Gastroesophageal sphincter (tissue), 4 donors: ENCODE measurements at regions not wholly inside any gene's neighbourhood (a gene's known extent, or its start where the extent isn't known, plus 50 kb on each side); places are given as distances from the start of the nearest gene placed in this dataset.

Experiments used
- ATAC-seq: fragments of 150-250 bp; one replicate; pipeline ENCODE4 v1.9.1; 2016; ENCODE audit warnings: mild to moderate bottlenecking, moderate library complexity
- H3K27ac ChIP-seq, 4 donors: fragments of 200-600 bp; sonication (generic) in 3 of 4; 1 replicate in 3 of 4; 2 replicates in 1 of 4; pipeline ENCODE4 v1.5.1; 2016 to 2019
- H3K27me3 ChIP-seq: fragments of 200-600 bp; sonication (generic); one replicate; pipeline ENCODE4 v1.5.1; 2019
- H3K36me3 ChIP-seq, 2 donors: fragments of 200-600 bp; sonication (generic); one replicate each; pipeline ENCODE4 v1.5.1; 2019; ENCODE audit warnings: control low read depth in 1 of 2
- H3K4me1 ChIP-seq, 3 donors: fragments of 200-600 bp; sonication (generic); 1 replicate in 2 of 3; 2 replicates in 1 of 3; pipeline ENCODE4 v1.5.1; 2016 to 2019; ENCODE audit warnings: control low read depth in 2 of 3
- H3K4me3 ChIP-seq, 2 donors: fragments of 200-600 bp; sonication (generic); one replicate each; pipeline ENCODE4 v1.5.1; 2019; ENCODE audit warnings: mild to moderate bottlenecking in 1 of 2, moderate library complexity in 1 of 2
- H3K9me3 ChIP-seq, 3 donors: fragments of 200-600 bp; sonication (generic); one replicate each; pipeline ENCODE4 v1.5.1; 2017 to 2019; ENCODE audit warnings: control low read depth in 2 of 3
- EP300 ChIP-seq: sonication (generic); formaldehyde crosslinking; IDR thresholded peaks from one replicate; pipeline ENCODE4 v1.6.1; 2017; ENCODE audit warnings: antibody characterized with exemption, mild to moderate bottlenecking
- POLR2A ChIP-seq, 2 donors: fragments of 450-650 bp; IDR thresholded peaks; one replicate each; pipeline ENCODE4 v1.6.1; 2017; ENCODE audit warnings: antibody characterized with exemption in 2 of 2, mild to moderate bottlenecking in 2 of 2, moderate library complexity in 1 of 2
- POLR2AphosphoS5 ChIP-seq: sonication (generic); formaldehyde crosslinking; IDR thresholded peaks from one replicate; pipeline ENCODE4 v1.6.1; 2017; ENCODE audit warnings: antibody characterized with exemption
- WGBS, 2 donors: methylation state at CpG; one replicate each; pipeline ENCODE4 v1.1.5; 2018; ENCODE audit warnings: low coverage in 1 of 2; 5-methylcytosine and 5-hydroxymethylcytosine counted together
- TF ChIP-seq, protein P1 (sequence below), 4 experiments: fragments of 200-600 bp in 2 of 4; fragments of 450-650 bp in 2 of 4; sonication (generic) in 1 of 4; IDR thresholded peaks; one replicate each; pipeline ENCODE4 v1.5.1; 2017 to 2019; ENCODE audit warnings: antibody characterized with exemption in 4 of 4, mild to moderate bottlenecking in 2 of 4, moderate library complexity in 2 of 4

DNA sequence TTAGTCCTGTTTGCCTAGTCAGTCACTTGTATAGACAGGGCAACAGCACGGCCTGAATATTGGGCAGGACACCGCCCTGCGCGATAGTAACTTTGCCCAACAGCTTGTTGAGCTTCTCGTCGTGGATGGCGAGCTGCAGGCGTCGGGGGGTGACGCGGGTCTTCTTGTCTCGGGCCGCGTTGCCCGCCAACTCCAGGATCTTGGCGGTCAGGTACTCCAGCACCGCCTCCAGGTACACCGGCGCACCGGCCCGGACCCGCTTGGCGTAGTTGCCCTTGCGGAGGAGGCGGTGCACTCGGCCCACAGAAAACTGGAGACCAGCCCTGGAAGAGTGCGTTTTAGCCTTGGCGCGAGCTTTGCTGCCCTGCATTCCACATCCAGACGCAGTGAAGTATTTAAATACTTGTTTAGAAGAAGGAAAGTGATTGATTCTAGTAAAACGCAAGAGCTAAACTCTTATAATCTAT is 92.8 kb upstream of the BTN3A2 start:
- H3K4me3 ChIP-seq = peak overlapping the region; percentile 26 to 53
- TF ChIP-seq, protein P1, sequence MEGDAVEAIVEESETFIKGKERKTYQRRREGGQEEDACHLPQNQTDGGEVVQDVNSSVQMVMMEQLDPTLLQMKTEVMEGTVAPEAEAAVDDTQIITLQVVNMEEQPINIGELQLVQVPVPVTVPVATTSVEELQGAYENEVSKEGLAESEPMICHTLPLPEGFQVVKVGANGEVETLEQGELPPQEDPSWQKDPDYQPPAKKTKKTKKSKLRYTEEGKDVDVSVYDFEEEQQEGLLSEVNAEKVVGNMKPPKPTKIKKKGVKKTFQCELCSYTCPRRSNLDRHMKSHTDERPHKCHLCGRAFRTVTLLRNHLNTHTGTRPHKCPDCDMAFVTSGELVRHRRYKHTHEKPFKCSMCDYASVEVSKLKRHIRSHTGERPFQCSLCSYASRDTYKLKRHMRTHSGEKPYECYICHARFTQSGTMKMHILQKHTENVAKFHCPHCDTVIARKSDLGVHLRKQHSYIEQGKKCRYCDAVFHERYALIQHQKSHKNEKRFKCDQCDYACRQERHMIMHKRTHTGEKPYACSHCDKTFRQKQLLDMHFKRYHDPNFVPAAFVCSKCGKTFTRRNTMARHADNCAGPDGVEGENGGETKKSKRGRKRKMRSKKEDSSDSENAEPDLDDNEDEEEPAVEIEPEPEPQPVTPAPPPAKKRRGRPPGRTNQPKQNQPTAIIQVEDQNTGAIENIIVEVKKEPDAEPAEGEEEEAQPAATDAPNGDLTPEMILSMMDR (IDR thresholded peaks at IDR 0.05) = no peak
- TF ChIP-seq POLR2A (IDR thresholded peaks at IDR 0.05) (no peak), POLR2AphosphoS5 (no peak), EP300 (no peak)
- H3K27ac ChIP-seq = peak overlapping the region; percentile 81 to 90 (median 86)
- ATAC-seq = no peak
- no peaks in the 10 kb centered on the region for H3K9me3 ChIP-seq
- peaks cover 0 to 34% (median 4%) of the 10 kb centered on the region in 3 donors for H3K4me1 ChIP-seq
- H3K36me3 ChIP-seq = no peaks in the 10 kb centered on the region
- peaks cover 71% of the 10 kb centered on the region for H3K27me3 ChIP-seq
- 0 to 8% methylated on average over 3 to 5 of the region's 31 CpGs for WGBS, 2 donors

DNA sequence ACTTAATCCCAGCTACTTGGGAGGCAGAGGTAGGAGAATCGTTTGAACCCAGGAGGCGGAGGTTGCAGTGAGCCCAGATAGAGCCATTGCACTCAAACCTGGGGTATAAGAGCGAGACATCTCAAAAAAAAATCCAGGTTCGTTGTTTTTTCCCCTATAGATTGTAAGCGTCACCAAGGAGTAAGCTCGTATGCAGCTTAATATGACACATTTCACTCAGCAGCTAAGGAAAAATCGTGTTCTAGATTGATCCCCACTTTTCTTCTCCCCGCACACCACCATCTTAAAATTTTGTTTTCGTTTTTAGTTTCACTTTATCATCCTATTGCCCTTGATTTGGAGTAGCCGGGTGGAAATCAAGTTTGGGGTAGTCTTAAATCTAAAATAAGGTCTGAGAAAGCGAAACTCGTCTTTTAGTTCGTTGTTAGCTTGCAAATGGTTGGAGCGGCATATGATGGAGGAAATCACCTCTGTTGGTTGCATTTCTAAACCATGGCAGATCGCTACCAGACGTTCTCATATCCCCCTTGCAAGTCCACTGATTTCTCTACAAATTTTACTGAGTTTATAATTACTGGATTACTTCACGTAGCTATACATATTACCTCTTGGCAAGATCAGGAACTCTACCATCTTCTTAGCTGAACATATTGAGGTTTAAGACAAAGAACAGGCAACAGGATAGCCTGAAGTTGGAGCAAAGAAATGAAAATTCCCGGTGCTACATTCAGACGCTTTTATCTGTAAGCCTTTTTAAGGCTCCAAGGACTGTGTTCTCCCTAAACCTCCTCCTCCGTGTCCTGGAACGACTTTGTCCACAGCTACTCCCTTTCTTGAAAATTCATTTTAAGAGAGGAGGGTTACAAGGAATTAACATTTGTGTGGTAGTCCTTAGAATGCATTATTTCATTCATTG is 91.1 kb upstream of the BTN3A2 start:
- TF ChIP-seq POLR2AphosphoS5 (no peak), EP300 (no peak), POLR2A (IDR thresholded peaks at IDR 0.05) (no peak)
- TF ChIP-seq, protein P1 (IDR thresholded peaks at IDR 0.05) = no peak
- peaks cover 0 to 34% (median 4%) of the 10 kb centered on the region in 3 donors for H3K4me1 ChIP-seq

DNA sequence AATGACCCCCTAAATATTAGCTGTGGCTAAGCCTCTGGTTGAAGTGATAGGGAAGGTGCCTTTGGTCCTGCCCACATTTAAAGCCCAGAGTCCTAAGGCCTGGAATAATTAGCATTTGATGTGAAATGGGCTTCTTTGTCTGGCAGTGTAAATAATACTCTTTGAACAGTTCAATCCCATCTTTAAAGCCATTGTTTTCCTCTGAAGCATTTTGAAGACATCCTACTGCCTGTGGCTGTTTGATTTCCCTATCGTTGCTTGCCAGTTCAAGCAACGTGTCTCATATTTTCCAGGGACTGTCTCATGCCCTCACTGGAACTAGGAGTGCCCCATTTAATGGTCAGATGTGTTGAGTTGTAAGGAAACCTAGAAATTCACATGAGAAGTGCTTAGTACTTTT is 89.3 kb upstream of the BTN3A2 start:
- Histone ChIP-seq H3K36me3 (peaks cover 0 to 2% of the 10 kb centered on the region in 2 donors), H3K4me1 (peaks cover 0 to 32% (median 4%) of the 10 kb centered on the region in 3 donors), H3K4me3 (no peak overlapping the region), H3K9me3 (no peaks in the 10 kb centered on the region), H3K27ac (no peak overlapping the region), H3K27me3 (peaks cover 46% of the 10 kb centered on the region)
- no peak for ATAC-seq
- 43 to 64% methylated on average over 1 to 2 of the region's 2 CpGs for WGBS, 2 donors
- TF ChIP-seq, protein P1 (IDR thresholded peaks at IDR 0.05) = no peak
- TF ChIP-seq POLR2A (IDR thresholded peaks at IDR 0.05) = no peak
- TF ChIP-seq POLR2AphosphoS5 = no peak
- TF ChIP-seq EP300 = no peak

More for the DNA sequence above, 91.1 kb upstream of the BTN3A2 start:
- peak overlapping the region; percentile 85 to 92 (median 88) for H3K27ac ChIP-seq
- 5 to 8% methylated on average over 19 to 21 of the region's 21 CpGs for WGBS, 2 donors
- no peaks in the 10 kb centered on the region for H3K9me3 ChIP-seq
- ATAC-seq = no peak
- peaks cover 61% of the 10 kb centered on the region for H3K27me3 ChIP-seq
- no peaks in the 10 kb centered on the region for H3K36me3 ChIP-seq
- peak overlapping the region; percentile 53 to 79 for H3K4me3 ChIP-seq

DNA sequence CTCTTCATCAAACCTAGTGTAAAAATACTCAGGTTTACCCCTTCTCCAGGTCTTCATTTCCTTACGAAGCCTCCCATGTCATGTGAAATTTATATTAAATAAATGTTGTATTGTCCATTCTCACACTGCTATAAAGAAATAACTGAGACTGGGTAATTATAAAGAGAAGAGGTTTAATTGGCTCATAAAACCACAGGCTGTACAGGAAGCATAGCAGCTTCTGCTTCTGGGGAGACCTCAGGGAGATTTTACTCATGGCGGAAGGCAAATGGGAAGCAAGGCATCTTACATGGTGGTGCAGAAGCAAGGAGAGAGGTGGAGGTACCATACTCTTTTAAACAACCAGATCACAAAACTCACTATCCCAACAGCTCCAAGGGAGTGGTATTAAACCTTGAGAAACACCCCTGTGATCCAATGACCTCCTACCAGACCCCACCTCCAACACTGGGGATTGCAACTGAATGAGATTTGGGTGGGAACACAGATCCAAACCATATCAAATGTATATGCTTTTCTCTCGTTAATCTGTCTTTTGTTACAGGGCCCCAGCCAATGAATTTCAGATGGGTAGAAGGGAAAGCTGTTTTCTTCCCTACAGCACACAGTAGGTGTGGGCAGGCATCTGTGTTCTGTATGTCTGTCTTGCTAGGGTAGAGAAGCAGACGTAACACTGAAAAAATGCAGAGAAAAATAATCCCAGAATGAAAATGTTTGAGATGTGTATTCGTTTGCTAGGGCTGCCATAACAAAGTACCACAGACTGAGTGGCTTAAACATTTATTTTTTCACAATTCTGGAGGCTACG is 88.0 kb upstream of the BTN3A2 start:
- Histone ChIP-seq H3K9me3 (no peaks in the 10 kb centered on the region), H3K36me3 (peaks cover 0 to 11% of the 10 kb centered on the region in 2 donors), H3K27ac (no peak overlapping the region), H3K27me3 (peaks cover 32% of the 10 kb centered on the region), H3K4me3 (no peak overlapping the region), H3K4me1 (peaks cover 0 to 22% (median 0%) of the 10 kb centered on the region in 3 donors)
- TF ChIP-seq EP300 (no peak), POLR2A (IDR thresholded peaks at IDR 0.05) (no peak)
- TF ChIP-seq, protein P1 (IDR thresholded peaks at IDR 0.05) = no peak
- 86 to 100% methylated on average over 2 to 6 of the region's 6 CpGs for WGBS, 2 donors
- no peak for ATAC-seq
